Cerebellar cortex (tissue), 1 donor: ENCODE measurements at regions not wholly inside any gene's neighbourhood (a gene's known extent, or its start where the extent isn't known, plus 50 kb on each side); places are given as distances from the start of the nearest gene placed in this dataset.

Experiments
- DNase-seq: peaks from one replicate; pipeline ENCODE4 v3.0.0-alpha.2; 2015; ENCODE audit warnings: low spot score

DNA sequence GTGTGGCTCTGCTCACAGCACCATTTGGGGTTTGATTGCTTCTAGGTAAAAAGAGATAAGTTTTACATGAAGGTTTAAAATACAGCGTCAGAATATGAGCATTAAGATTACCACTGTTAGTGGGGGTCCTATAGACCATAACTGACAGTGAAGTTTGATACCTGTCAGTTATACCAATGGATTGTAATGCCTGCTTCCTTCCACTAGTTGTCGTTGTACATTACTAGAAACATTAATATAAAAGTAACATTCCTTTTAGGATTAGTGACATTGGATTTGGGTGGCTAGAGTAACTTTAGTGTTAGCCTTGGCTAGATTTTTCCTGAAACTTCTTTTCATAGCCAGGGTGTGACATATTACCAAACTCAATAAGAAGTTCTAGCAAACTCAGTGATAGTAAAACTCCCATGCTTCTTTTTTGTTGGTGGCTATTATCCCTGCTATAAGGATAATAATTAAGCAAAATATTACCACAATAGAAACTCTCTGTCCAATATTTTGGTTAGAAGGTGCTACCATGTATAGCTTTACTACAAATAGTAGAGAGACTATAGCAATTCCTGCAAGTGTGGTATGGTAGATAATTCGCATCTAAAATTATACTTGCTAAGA, 57.1 kb downstream of the FAM181B start:
- DNase-seq = no peak

DNA sequence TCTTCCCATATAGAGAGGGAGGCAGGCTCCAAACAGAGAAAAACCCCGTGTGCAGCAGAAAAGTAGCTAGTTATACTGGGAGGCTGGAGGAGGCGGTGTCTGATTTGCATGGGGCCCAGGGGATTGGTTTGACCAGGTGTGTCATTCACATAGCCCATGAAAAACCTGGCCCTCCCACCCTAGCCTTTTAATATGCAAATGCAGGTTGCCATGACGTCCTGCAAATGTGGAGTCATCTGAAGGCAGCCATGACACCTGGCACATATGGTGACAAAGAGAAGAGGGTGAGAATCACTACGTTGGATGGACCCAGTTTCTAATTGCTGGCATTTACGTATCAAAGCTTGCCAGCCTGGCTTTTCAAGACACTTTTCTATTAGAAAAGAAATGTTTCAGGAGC, 57.8 kb downstream of the FAM181B start:
- no peak for DNase-seq

- no peak for DNase-seq
Observed at GRCh38 chr11:82673631-82674030, 60.0 kb downstream of the FAM181B start.

- DNase-seq = no peak
Observed at GRCh38 chr11:82671451-82671850, 62.2 kb downstream of the FAM181B start.

DNA sequence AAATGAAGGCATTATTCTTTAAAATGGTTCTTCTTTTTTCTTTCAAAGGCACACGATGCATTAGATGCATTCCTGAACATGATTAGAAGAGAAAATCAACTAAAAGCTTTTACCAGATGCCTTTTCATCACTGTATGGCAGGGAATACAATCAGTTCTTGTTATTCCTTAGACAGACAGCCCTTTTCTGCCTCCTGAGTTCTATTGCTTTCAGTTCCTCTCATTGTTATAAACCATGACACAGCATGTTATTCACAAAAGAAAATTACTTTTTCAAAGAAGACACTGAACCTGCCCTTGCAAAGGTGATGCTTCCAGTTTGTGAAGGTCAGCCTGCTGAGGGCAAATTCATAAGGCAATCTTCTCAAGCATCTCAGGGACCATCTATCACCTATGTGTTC, 70.1 kb downstream of the FAM181B start:
- DNase-seq = no peak

DNA sequence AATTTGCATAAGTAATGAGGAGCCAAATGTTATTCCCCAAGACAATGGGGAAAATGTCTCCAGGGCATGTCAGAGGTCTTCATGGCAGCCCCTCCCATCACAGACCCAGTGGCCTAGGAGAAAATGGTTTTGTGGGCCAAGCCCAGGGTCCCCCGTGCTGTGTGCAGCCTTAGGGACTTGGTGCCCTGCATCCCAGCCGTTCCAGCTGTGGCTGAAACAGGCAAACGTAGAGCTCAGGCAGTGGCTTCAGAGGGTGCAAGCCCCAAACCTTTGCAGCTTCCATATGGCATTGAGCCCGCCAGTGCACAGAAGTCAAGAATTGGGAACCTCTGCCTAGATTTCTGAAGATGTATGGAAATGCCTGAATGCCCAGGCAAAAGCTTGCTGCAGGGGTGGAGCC, 79.9 kb downstream of the FAM181B start:
- DNase-seq = no peak

DNA sequence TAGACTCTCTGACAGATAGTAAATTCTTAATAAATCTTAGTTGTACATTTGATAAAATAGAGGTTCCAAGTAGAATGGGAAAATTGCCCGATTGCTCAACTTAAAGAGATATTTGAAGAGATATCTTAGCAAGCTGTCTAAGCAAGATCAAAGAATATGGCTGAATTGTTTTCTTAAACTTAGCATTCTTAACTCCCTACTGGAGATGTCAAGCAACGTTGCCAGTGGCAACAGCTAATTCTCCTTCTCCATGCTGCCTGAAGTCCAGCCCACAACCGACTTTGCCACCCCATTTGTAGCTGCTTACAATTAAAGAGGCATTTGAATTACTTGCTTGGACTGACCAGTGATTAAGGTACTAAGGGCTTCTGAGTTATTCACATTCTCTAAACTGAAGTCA, 94.4 kb downstream of the FAM181B start:
- DNase-seq = no peak

GRCh38 chr11:82636615-82637014, 97.0 kb downstream of the FAM181B start:
- DNase-seq = no peak

- no peak for DNase-seq
Observed at GRCh38 chr11:82634091-82634490, 99.6 kb downstream of the FAM181B start.

- no peak for DNase-seq
Observed at GRCh38 chr11:82631722-82632630, 101.7 kb downstream of the FAM181B start.

DNA sequence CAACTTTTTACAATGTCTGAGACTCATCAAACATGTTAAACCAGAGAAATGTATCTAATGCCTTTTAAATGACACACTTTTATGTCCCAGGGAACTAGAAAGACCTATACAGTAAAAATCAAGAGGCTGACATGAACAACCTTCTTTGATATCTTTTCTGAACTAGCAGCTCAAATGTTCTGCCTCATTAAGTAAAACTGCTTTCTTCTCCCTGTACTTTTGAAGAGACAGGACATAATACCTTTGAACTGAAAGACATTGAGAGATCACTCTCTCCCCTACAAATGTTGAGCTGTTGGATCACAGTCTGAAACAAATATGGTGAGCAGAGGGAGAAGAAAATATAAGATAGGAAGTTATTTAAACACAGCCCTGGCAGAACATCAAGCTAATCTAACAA, 123.0 kb downstream of the FAM181B start:
- DNase-seq = no peak

- no peak for DNase-seq
Observed at GRCh38 chr11:82606738-82607137, 126.9 kb downstream of the FAM181B start.

- no peak for DNase-seq
Observed at GRCh38 chr11:82601711-82602110, 132.0 kb downstream of the FAM181B start.

GRCh38 chr11:82599836-82600235, 133.8 kb downstream of the FAM181B start:
- DNase-seq = no peak

- no peak for DNase-seq
Observed at GRCh38 chr11:82586581-82586980, 147.1 kb downstream of the FAM181B start.

DNA sequence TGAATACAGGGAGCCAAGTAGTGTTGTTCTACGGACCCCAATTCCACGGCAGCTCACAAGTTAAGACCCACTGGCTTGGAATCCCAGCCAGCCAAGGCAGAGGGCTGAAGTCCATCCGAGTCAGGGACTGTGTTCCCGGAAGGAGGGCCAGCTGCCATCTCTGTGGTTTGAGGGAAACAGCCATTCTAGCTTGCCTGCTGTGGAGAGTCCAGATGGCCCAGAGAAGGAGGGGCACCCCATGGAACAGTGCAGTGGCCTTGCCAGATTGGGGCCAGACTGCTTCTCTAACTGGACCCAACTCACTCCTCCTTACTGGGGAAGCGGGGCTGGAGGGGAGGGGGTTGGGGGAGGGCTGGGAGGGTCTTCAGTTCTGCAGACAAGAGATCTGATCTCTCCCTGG, 156.4 kb downstream of the FAM181B start:
- peak; percentile 85 for DNase-seq

- no peak for DNase-seq
Observed at GRCh38 chr11:82560836-82561235, 172.8 kb downstream of the FAM181B start.

DNA sequence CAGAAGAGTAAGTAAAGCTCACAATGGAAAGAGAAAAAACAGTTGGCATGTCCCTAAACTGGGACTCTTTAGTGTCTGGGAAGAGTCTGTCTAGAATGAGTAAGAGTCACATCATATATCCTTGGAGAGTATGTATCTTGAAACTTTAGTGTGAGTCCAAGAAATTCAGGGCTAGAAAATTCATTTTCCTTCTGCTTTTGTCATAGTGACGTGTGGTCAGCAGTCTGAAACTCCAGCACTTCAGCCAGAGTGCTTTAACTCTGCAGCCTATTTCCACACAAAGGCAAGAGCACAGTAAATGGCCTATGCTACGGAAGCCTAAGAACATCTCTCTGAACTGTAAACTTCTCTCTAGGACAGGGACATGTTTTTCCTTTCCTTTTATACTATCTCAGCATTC, 174.1 kb downstream of the FAM181B start:
- no peak for DNase-seq

GRCh38 chr11:82557274-82557673, 176.4 kb downstream of the FAM181B start:
- no peak for DNase-seq

DNA sequence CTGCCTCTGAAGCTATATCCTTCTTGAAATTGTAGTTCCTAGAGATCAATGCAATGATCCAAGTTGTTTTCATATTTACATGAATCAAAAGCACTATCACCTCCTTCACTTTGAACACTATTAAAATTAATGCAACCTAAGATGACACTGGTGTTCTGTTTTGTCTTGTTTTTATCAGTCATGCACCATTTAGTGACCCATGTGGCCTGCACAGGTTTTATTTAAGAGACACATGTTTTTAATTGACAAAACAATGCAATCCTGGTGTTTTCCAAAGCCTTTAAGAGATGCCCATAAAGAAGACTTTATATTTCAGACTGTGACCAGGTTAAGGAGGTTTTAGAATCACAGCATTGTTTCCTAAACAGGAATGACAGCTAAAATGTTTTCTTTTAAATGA, 177.5 kb downstream of the FAM181B start:
- no peak for DNase-seq

DNA sequence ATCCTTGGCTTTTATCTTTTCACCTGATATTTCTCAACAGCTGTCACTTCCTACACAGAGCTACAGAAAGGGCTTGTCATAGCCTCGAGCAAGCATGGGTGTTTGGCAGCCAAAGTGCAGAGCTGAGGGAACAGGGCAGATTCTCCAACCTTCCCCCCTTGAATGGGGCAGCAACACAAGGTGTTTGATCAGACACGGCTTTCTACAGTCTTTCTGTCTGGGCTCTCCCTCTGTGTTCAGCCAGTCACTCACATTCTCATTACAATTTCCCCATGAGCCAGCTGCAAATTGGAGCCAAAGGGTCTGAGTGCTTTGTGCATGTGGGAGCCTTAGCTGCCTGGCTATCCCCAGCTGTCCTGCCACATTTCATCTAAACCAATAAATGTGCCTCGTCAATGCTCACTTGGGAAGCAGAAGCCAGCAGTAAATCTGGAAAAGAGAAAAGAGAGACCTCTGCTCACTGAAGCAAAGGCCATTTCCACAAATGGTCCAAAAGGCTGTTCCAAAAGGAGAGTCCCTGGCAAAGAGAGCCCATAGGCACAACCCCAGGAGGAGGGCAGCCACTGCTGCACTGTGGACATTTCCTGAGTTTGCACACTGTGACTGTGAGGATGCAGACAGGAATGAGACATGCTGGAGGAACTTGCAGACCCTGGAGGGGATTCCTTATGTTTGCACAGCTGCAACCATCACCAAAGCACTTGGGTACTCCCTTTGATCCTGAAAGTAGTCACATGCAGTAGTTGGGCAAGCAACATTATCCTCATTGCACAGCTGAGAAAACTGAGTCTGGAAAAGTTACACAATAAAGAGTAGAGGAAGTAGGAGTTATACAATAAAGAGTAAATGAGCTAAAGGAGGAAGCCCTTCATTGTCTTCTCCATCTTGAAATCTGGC, 186.8 kb downstream of the FAM181B start:
- DNase-seq = no peak

- DNase-seq = no peak
Observed at GRCh38 chr11:82539669-82540068, 194.0 kb downstream of the FAM181B start.

DNA sequence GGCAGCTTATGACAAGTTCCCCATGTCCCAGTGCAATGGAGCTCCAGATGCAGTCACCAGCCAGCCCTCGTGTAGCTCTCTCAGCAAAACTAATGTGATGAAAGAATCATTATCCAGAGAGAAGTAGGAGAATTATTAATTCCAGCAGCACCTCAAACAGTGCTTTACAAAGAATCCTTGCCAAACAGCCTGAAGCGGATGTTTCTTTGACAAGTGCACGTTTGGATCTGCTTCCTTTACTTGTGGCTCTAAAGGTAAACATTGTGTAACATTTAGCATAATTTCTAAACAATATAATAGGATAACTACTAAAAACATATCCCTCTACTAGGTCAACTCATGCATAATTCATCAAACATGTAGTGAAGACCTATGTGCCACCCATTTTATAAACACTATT, 197.0 kb downstream of the FAM181B start:
- no peak for DNase-seq
